ENCODE measurements at regions not wholly inside any gene's neighbourhood (a gene's known extent, or its start where the extent isn't known, plus 50 kb on each side); places are given as distances from the start of the nearest gene placed in this dataset.
"Not testable (repeated sequence)": the region's sequence is repeated elsewhere in the genome, so short reads cannot be mapped to it uniquely, and the experiment has no call there.

DNA sequence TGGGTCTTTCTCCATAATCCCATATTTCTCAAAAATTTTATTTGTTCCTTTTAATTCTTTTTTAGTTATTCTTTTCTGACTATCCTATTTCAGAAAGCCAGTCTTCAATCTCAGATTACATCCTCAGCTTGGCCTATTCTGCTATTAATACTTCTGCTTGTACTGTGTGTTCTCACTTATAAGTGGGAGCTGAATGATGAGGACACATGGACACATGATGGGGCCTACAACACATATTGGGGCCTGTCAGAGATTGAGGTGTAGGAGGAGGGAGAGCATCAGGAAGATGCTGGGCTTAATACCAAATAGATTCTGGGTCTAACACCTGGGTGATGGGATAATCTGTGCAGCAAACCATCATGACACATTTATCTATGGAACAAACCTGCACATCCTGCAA is 82.3 kb downstream of the MAGEE1 start:
- DNase-seq = no peak

DNA sequence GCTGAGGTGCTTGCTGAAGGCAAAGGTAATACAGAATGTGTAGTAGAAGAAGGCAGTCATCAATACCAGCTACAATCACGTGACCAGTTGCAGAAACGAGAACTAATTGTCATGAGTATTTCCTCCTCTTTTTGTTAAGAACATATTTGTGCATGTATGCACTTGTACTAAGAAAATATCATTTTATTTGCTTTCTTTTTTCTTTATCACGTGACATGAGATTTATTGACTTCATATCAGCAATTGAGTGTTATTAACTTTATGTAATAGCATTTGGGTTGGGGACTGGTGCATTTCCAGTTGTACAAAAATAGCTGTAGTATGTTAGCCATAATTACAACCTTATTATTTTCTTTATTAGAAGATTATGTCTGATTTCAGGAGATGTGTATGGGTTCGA is 90.0 kb downstream of the MAGEE1 start:
- no peak for DNase-seq

DNA sequence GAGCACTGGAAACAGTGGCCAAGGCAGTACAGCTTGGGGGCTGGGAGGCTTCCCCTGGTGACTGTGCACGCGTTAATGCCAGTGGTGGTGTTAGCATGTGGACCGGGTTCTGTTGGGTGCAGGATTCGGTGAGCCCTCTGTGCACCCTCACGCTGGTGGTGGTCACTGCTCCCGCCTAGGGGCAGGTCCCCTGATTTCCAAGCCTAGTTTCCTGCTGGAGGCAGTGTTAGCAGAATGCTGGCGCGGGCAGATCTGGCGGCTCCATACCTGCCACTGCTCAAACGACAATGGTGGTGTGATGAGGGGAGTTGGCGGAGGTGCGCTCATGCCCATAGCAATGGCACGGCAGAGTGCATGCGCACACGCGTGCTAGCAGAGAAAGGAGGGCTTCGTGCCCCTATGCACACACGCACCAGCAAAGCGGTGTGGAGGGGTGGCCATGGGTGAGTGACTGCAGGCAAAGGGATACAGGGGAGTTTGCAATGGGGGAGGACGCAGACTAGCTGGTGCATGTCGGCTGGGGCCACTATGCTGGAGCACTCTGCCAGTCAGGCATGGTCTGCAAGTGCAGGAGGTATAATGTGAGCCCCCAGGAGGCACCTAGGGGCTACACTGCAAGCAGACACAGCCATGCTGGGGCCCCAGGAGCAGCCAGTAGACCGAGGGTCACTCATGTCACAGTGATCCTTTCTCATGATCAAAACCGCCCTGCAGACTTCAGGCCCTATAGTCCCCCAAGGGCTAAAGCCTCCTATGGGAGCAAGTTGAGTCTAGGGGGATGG is 93.0 kb downstream of the MAGEE1 start:
- no peak for DNase-seq

DNA sequence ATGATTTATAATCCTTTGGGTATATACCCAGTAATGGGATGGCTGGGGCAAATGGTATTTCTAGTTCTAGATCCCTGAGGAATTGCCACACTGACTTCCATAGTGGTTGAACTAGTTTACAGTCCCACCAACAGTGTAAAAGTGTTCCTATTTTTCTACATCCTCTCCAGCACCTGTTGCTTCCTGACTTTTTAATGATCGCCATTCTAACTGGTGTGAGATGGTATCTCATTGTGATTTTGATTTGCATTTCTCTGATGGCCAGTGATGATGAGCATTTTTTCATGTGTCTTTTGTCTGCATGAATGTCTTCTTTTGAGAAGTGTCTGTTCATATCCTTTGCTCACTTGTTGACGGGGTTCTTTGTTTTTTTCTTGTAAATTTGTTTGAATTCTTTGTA is 108.2 kb downstream of the MAGEE1 start:
- DNase-seq = not testable (repeated sequence)

DNA sequence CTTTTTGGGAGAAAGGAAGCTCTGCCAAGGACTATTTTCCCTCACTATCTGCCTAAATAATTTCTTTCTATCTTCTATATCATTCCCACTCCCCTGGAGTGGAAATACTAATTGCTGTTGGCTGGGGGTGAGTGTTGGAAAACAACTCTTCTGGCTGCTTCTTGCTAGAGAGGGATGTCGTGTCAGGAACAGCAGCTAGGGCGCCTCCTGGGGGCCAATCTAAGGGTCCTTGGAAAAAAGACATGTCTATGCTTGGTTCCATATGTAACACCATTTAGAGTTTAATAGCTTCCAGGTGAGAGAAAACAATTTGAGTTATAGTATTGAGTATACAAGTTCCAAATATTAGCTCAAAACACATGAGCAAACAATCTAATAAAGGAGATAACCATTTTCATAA is 111.3 kb downstream of the MAGEE1 start:
- DNase-seq = no peak

GRCh38 chrX:76543381-76543780 is 115.9 kb downstream of the MAGEE1 start:
- not testable (repeated sequence) for DNase-seq

- DNase-seq = no peak
These were observed 122.5 kb downstream of the MAGEE1 start for GRCh38 chrX:76550016-76550415.

- no peak for DNase-seq
These were observed 127.8 kb downstream of the MAGEE1 start for GRCh38 chrX:76555269-76555668.

DNA sequence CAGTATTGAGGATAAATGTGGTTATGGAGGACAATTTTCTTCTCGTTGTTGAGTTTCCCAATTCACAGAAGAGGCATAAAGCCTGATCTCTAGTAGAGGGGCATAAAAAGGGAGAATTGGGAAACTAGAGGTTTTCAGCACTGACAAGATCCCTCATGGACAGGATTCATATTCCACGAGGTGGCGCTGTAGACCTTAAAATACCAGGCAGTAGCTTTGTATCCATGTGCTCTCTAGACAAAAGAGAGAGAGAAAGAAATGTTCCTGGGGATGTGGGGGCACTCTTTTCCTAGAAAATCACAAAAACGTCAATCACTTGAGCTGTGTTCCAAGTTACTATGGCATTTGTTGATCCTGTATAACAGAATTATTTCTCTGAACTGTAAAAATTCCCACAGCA is 128.3 kb downstream of the MAGEE1 start:
- peak; percentile 18 for DNase-seq

DNA sequence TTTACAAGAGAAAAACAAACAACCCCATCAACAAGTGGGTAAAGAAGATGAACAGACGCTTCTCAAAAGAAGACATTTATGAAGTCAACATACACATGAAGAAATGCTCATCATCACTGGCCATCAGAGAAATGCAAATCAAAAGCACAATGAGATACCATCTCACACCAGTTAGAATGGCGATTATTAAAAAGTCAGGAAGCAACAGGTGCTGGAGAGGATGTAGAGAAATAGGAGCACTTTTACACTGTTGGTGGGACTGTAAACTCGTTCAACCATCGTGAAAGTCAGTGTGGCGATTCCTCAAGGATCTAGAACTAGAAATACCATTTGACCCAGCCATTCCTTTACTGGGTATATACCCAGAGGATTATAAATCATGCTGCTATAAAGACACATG is 137.3 kb downstream of the MAGEE1 start:
- not testable (repeated sequence) for DNase-seq

- no peak for DNase-seq
These were observed 177.9 kb downstream of the MAGEE1 start for GRCh38 chrX:76605390-76605789.

- no peak for DNase-seq
These were observed 189.5 kb downstream of the MAGEE1 start for GRCh38 chrX:76617020-76617419.

DNA sequence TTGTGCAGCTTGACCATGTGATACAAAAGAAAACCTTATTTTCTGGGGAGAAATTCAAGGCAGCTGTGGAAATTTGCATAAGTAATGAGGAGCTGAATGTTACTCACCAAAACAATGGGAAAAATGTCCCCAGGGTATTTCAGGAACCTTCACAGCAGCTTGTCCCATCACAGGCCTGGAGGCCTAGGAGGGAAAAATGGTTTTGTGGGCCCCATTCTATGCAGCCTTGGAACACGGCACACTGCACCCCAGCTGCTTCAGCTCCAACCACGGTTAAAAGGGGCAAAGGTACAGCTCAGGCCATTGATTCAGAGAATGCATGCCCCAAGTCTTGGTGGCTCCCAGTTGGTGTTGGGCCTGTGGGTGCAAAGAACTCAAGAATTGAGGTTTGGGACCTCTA is 216.1 kb downstream of the MAGEE1 start:
- no peak for DNase-seq

DNA sequence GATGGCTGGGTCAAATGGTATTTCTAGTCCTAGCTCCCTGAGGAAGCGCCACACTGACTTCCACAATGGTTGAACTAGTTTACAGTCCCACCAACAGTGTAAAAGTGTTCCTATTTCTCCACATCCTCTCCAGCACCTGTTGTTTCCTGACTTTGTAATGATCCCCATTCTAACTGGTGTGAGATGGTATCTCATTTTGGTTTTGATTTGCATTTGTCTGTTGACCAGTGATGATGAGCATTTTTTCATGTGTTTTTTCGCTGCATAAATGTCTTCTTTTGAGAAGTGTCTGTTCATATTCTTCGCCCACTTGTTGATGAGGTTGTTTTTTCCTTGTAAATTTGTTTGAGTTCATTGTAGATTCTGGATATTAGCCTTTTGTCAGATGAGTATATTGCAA is 223.9 kb downstream of the MAGEE1 start:
- DNase-seq = not testable (repeated sequence)

DNA sequence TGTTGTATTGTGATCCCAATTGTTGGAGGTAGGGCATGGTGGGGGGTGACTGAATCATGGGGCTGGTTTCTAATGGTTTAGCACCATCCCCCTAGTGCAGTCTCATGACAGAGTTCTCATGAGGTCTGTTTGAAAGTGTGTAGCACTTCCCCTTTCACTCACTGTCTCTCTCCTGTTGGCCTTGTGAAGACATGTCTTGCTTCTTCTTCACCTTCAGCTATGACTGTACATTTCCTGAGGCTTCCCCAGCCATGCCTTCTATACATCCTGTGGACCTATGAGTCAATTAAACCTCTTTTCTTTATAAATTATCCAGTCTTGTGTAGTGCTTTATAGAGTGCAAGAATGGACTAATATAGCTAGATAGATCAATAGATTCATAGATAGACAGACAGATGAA is 230.0 kb downstream of the MAGEE1 start:
- no peak for DNase-seq
